Ovary (tissue), 3 donors: ENCODE measurements at regions not wholly inside any gene's neighbourhood (a gene's known extent, or its start where the extent isn't known, plus 50 kb on each side); places are given as distances from the start of the nearest gene placed in this dataset.

Source experiments
- CTCF ChIP-seq, 3 donors: fragments of 450-650 bp in 2 of 3; fragments of 200-600 bp in 1 of 3; IDR thresholded peaks; one replicate each; pipeline versions ENCODE4 v1.5.1 to v1.8.0; 2016 to 2022; ENCODE audit warnings: antibody characterized with exemption in 3 of 3, mild to moderate bottlenecking in 1 of 3
- EP300 ChIP-seq: sonication (generic); formaldehyde crosslinking; IDR thresholded peaks from one replicate; pipeline ENCODE4 v1.6.1; 2017; ENCODE audit warnings: antibody characterized with exemption
- POLR2A ChIP-seq: fragments of 450-650 bp; IDR thresholded peaks from one replicate; pipeline ENCODE4 v1.6.1; 2017; ENCODE audit warnings: antibody characterized with exemption, mild to moderate bottlenecking, moderate library complexity
- donor health status: DM: no; HTN: no; CAD: no.

GRCh38 chr10:27349987-27350386 lies 109.4 kb upstream of the ACBD5 start:
- TF ChIP-seq CTCF (IDR thresholded peaks at IDR 0.05) (no peak), POLR2A (no peak), EP300 (no peak)
